Cardiac muscle cell (in vitro differentiated cells and primary cell): ENCODE measurements at regions not wholly inside any gene's neighbourhood (a gene's known extent, or its start where the extent isn't known, plus 50 kb on each side); places are given as distances from the start of the nearest gene placed in this dataset.

Experiments
- DNase-seq, 2 donors: peaks; one replicate each; pipeline versions ENCODE4 v3.0.0 to v3.0.0-alpha.2; 2010 to 2017; ENCODE audit warnings: low read depth in 1 of 2, low spot score in 1 of 2
- H3K27ac ChIP-seq: fragments of 200-600 bp; sonication (generic); 2 replicates; pipeline ENCODE4 v1.5.1; 2016
- H3K27me3 ChIP-seq: fragments of 200-600 bp; sonication (generic); 2 replicates; pipeline ENCODE4 v1.6.0; 2016; ENCODE audit warnings: control low read depth
- H3K36me3 ChIP-seq: fragments of 200-600 bp; sonication (generic); 2 replicates; pipeline ENCODE4 v1.5.1; 2016; ENCODE audit warnings: control low read depth
- H3K4me1 ChIP-seq: fragments of 200-600 bp; sonication (generic); 2 replicates; pipeline ENCODE4 v1.8.1; 2017; ENCODE audit warnings: low read depth, mild to moderate bottlenecking, mixed run types
- H3K4me3 ChIP-seq: fragments of 200-600 bp; sonication (generic); 2 replicates; pipeline ENCODE4 v1.5.1; 2016; ENCODE audit warnings: mild to moderate bottlenecking
- H3K9me3 ChIP-seq: fragments of 200-600 bp; sonication (generic); 2 replicates; pipeline ENCODE4 v1.5.1; 2017; ENCODE audit warnings: low read depth, mild to moderate bottlenecking, control low read depth
- CTCF ChIP-seq: IDR thresholded peaks from 2 replicates; pipeline ENCODE4 v1.5.1; 2012; ENCODE audit warnings: low read depth, mild to moderate bottlenecking, low read length

DNA sequence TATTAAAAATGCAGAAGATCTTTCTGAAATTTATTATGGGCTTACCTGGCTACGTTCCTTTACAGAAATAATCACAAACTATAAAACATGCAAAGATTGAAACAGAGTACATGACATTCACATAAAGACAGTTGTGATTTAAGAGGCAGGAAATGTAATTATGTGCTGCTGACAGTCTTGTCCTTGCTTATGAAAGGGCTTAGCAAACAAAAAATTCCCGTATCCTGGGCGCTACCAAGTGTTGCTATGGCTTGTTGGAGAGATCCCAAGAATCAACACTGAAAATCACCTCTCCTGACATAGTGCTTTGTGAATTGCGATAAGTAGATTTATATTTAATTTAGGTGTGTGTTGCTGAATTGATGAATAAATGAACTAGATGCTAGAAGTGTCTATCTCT is 352.5 kb upstream of the C9orf72 start:
- Histone ChIP-seq H3K27ac (no peak overlapping the region), H3K27me3 (no peaks in the 10 kb centered on the region), H3K4me3 (no peak overlapping the region), H3K9me3 (no peaks in the 10 kb centered on the region), H3K36me3 (no peaks in the 10 kb centered on the region), H3K4me1 (no peaks in the 10 kb centered on the region)
- TF ChIP-seq CTCF: no peak
- DNase-seq: no peak

DNA sequence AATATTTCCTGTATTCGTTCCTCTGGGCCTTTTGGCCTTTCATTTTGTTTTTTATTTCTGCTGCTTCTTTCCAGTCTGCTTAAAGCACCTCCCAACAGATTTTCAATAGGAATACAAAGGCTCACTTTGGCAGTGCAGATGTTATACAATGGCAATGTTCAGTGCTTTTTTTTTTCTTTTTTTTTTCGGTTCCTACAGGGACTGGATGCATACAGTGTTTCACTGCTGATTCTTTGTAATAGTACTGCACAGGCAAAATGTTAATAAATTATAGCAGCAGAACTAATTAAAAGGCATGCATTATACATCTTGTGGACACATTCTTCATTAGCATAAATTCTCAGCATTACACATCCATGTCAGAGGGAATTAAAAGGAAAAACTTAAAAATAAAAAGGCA is 356.6 kb upstream of the C9orf72 start:
- no peaks in the 10 kb centered on the region for H3K27me3 ChIP-seq
- no peak for DNase-seq
- no peak for TF ChIP-seq CTCF

DNA sequence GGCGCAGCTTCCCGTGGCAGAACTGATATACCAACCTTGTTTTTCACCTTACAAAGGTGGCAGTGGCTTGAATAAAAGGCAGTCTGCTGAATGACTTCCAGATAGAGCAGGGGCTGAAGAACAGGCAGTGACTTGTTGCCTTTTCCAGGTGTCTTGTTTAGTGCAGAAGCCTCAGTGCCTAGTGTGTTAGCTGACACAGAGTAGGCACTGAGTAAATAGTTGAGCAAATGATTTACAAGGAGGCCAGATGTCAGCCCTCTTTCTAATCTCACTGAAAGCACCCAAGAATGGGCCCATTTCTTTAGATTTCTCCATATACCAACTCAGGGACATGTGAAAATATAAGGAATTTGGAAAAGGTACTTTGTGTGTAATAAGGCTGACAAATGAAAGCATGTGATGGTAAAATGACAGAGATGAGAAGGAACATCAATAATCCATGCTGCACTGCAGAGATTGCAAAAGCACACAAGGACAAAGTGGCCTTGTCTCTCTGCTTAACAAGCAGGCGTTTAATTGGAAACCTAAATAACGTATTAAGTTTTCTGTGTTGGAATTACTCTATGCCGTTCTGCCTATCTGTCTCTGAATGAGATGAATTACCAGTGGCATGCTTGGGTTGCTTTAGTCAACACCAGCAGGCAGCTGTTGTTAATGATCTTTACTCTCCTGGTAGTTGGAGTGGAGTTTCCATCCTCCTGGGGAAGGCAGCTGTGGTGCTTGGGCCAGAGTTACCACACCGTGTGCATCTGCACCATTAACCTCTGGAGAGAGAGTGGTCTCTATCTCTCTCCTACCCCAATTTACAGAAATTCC is 360.1 kb upstream of the C9orf72 start:
- H3K27ac ChIP-seq: no peak overlapping the region
- H3K4me1 ChIP-seq: no peaks in the 10 kb centered on the region
- DNase-seq: no peak
- no peaks in the 10 kb centered on the region for H3K9me3 ChIP-seq
- no peaks in the 10 kb centered on the region for H3K36me3 ChIP-seq
- no peak overlapping the region for H3K4me3 ChIP-seq
- H3K27me3 ChIP-seq: no peaks in the 10 kb centered on the region
- TF ChIP-seq CTCF: no peak

More for the DNA sequence above, 356.6 kb upstream of the C9orf72 start:
- Histone ChIP-seq H3K27ac (no peak overlapping the region), H3K4me1 (no peaks in the 10 kb centered on the region), H3K4me3 (no peak overlapping the region), H3K9me3 (no peaks in the 10 kb centered on the region), H3K36me3 (no peaks in the 10 kb centered on the region)

DNA sequence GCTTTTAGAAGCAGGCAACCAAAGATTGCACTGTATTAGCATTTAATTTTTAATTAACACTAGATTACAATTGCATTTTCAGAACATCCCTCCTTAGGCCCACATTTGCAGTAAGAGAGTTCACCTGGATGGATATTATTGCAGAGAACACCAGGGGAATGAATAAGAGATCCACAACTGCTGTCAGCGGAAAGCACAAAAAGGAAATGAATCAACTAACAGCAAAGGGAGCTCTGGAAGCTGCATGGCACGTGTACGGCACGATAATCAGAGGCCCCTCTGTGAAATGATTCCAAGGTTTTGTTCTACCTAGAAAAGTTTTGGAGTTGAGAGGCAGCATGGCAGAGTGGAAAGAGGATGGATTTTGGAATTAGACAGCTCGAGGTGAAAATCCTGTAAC is 361.2 kb upstream of the C9orf72 start:
- Histone ChIP-seq H3K4me3 (no peak overlapping the region), H3K27me3 (no peaks in the 10 kb centered on the region), H3K27ac (no peak overlapping the region), H3K9me3 (no peaks in the 10 kb centered on the region), H3K4me1 (no peaks in the 10 kb centered on the region), H3K36me3 (no peaks in the 10 kb centered on the region)
- no peak for DNase-seq
- TF ChIP-seq CTCF: no peak

- Histone ChIP-seq H3K4me3 (no peak overlapping the region), H3K4me1 (peaks cover 10% of the 10 kb centered on the region), H3K27me3 (no peaks in the 10 kb centered on the region), H3K9me3 (no peaks in the 10 kb centered on the region), H3K36me3 (no peaks in the 10 kb centered on the region), H3K27ac (no peak overlapping the region)
- no peak for TF ChIP-seq CTCF
- DNase-seq: no peak
These were observed 365.9 kb upstream of the C9orf72 start for GRCh38 chr9:27939186-27939585.
